ENCODE measurements at regions not wholly inside any gene's neighbourhood (a gene's known extent, or its start where the extent isn't known, plus 50 kb on each side); places are given as distances from the start of the nearest gene placed in this dataset.

GRCh38 chr18:55748227-55748738 is 160.3 kb upstream of the TCF4 start (continued):
- TF ChIP-seq FOXO4 (CRISPR knock-in tag; IDR thresholded peaks at IDR 0.05) (no peak), NBN (IDR thresholded peaks at IDR 0.05; ENCODE audit: low read depth) (peak; percentile 90), MNT (conservative IDR thresholded peaks at IDR 0.05) (peak; percentile 39 to 79; a peak in 3 of 4 replicates), AFF1 (IDR thresholded peaks at IDR 0.05; ENCODE audit: low read depth in 1 of 2, partially characterized antibody in 2 of 2) (peak; percentile 66 to 91), ZNF584 (CRISPR knock-in tag; IDR thresholded peaks at IDR 0.05; ENCODE audit: low read depth) (peak; percentile 71), E2F4 (CRISPR knock-in tag; IDR thresholded peaks at IDR 0.05; ENCODE audit: low read depth) (no peak), KHSRP (IDR thresholded peaks at IDR 0.05) (peak; percentile 81), ARNT (IDR thresholded peaks at IDR 0.05) (peak; percentile 91 to 92), DPF2 (IDR thresholded peaks at IDR 0.05) (peak; percentile 98), MYNN (IDR thresholded peaks at IDR 0.05) (peak; percentile 81), MYNN (CRISPR knock-in tag; IDR thresholded peaks at IDR 0.05) (no peak), TBL1XR1 (IDR thresholded peaks at IDR 0.05; ENCODE audit: low read length in 2 of 2) (peak; percentile 72 to 87; a peak in 3 of 4 replicates), JUND (IDR thresholded peaks at IDR 0.05; ENCODE audit: borderline replicate concordance, low read depth, low read length) (peak; percentile 49; the same call in 1 of the 2 replicates), JUND (tag; IDR thresholded peaks at IDR 0.05; ENCODE audit: borderline replicate concordance, low read depth, low read length) (peak; percentile 74; the same call in 1 of the 3 replicates), CBFB (CRISPR knock-in tag; IDR thresholded peaks at IDR 0.05) (no peak), GATAD2B (IDR thresholded peaks at IDR 0.05; ENCODE audit: borderline replicate concordance) (peak; percentile 97), MTA3 (IDR thresholded peaks at IDR 0.05; ENCODE audit: borderline replicate concordance) (peak; percentile 88), TCF7L2 (IDR thresholded peaks at IDR 0.05; ENCODE audit: low read depth, low read length) (no peak), DDX20 (tag; IDR thresholded peaks at IDR 0.05; ENCODE audit: low read depth) (peak; percentile 50; the same call in 1 of the 2 replicates), ZBTB7A (IDR thresholded peaks at IDR 0.05; ENCODE audit: borderline replicate concordance, control insufficient read depth, low read depth, low read length) (no peak), MYC (IDR thresholded peaks at IDR 0.05; ENCODE audit: low read depth, low read length) (peak; percentile 52; the same call in 1 of the 2 replicates), MYC (CRISPR knock-in tag; IDR thresholded peaks at IDR 0.05; ENCODE audit: borderline replicate concordance, low read depth) (no peak; the same call in 1 of the 2 replicates)
